ENCODE measurements at regions not wholly inside any gene's neighbourhood (a gene's known extent, or its start where the extent isn't known, plus 50 kb on each side); places are given as distances from the start of the nearest gene placed in this dataset.

- Histone ChIP-seq H3K4me3 (ENCODE audit: low read depth, low read length) (no peak overlapping the region), H3K36me3 (ENCODE audit: control insufficient read depth, insufficient read depth, low read length) (no peaks in the 10 kb centered on the region), H3K27me3 (ENCODE audit: control insufficient read depth, insufficient read depth, low read length) (no peaks in the 10 kb centered on the region)
- no peak for TF ChIP-seq CTCF (IDR thresholded peaks at IDR 0.05; ENCODE audit: insufficient read depth, low read depth, low read length)
- POLR2A ChIA-PET = no interaction called here
- DNase-seq (ENCODE audit: low read depth) = no peak
- CTCF ChIA-PET = no interaction called here
Observed at GRCh38 chr15:91407269-91407889, 307.3 kb downstream of the SV2B start.

GRCh38 chr15:91408476-91409076, 308.5 kb downstream of the SV2B start:
- H3K27me3 ChIP-seq (ENCODE audit: control insufficient read depth, insufficient read depth, low read length) = no peaks in the 10 kb centered on the region
- TF ChIP-seq CTCF (IDR thresholded peaks at IDR 0.05; ENCODE audit: insufficient read depth, low read depth, low read length) = no peak
- no peak for DNase-seq (ENCODE audit: low read depth)
- H3K36me3 ChIP-seq (ENCODE audit: control insufficient read depth, insufficient read depth, low read length) = no peaks in the 10 kb centered on the region
- POLR2A ChIA-PET = no interaction called here
- CTCF ChIA-PET = no interaction called here
- no peak overlapping the region for H3K4me3 ChIP-seq (ENCODE audit: low read depth, low read length)

- DNase-seq (ENCODE audit: low read depth) = no peak
- POLR2A ChIA-PET = no interaction called here
- Histone ChIP-seq H3K4me3 (ENCODE audit: low read depth, low read length) (no peak overlapping the region), H3K27me3 (ENCODE audit: control insufficient read depth, insufficient read depth, low read length) (no peaks in the 10 kb centered on the region), H3K36me3 (ENCODE audit: control insufficient read depth, insufficient read depth, low read length) (no peaks in the 10 kb centered on the region)
- CTCF ChIA-PET = no interaction called here
- TF ChIP-seq CTCF (IDR thresholded peaks at IDR 0.05; ENCODE audit: insufficient read depth, low read depth, low read length) = no peak
Observed at GRCh38 chr15:91409387-91409786, 309.3 kb downstream of the SV2B start.

GRCh38 chr15:91411586-91411985, 311.5 kb downstream of the SV2B start:
- no peak overlapping the region for H3K4me3 ChIP-seq (ENCODE audit: low read depth, low read length)
- H3K27me3 ChIP-seq (ENCODE audit: control insufficient read depth, insufficient read depth, low read length) = no peaks in the 10 kb centered on the region
- H3K36me3 ChIP-seq (ENCODE audit: control insufficient read depth, insufficient read depth, low read length) = no peaks in the 10 kb centered on the region
- no peak for TF ChIP-seq CTCF (IDR thresholded peaks at IDR 0.05; ENCODE audit: insufficient read depth, low read depth, low read length)
- ChIA-PET CTCF (no interaction called here), POLR2A (no interaction called here)
- DNase-seq (ENCODE audit: low read depth) = no peak

GRCh38 chr15:91412138-91412928, 312.3 kb downstream of the SV2B start:
- H3K4me3 ChIP-seq (ENCODE audit: low read depth, low read length) = no peak overlapping the region
- CTCF ChIA-PET = interaction anchor here (1.0 kb wide), 1 partner anchor 13 kb away, joined by 4 read pairs; no protein-coding TSS in a partner anchor
- no peaks in the 10 kb centered on the region for H3K36me3 ChIP-seq (ENCODE audit: control insufficient read depth, insufficient read depth, low read length)
- no peaks in the 10 kb centered on the region for H3K27me3 ChIP-seq (ENCODE audit: control insufficient read depth, insufficient read depth, low read length)
- DNase-seq (ENCODE audit: low read depth) = no peak
- POLR2A ChIA-PET = no interaction called here
- TF ChIP-seq CTCF (IDR thresholded peaks at IDR 0.05; ENCODE audit: insufficient read depth, low read depth, low read length) = no peak
